MCF 10A (cell line): ENCODE measurements at regions not wholly inside any gene's neighbourhood (a gene's known extent, or its start where the extent isn't known, plus 50 kb on each side); places are given as distances from the start of the nearest gene placed in this dataset.
"Not testable (repeated sequence)": the region's sequence is repeated elsewhere in the genome, so short reads cannot be mapped to it uniquely, and the experiment has no call there.

Experiments used
- BruUV-seq: library from RNA; stranded (reverse); fragments of 400-500 nt; replicated peaks from 2 replicates; lab custom pipeline; 2021; lab: Mats Ljungman, UMichigan
- CTCF ChIA-PET: fragments of 300-600 bp; sonication (Branson Sonifier 250); formaldehyde crosslinking; extraction: SDS; loops from one replicate; lab custom pipeline; 2021; ENCODE audit warnings: antibody characterized with exemption, inconsistent platforms; lab: Yijun Ruan, JAX
- POLR2A ChIA-PET: fragments of 300-600, 350-650 bp; sonication (Branson Sonifier 250); formaldehyde crosslinking; extraction: SDS; loops from one replicate; lab custom pipeline; 2020; ENCODE audit warnings: antibody characterized with exemption, inconsistent platforms; lab: Yijun Ruan, JAX
- DNase-seq: peaks from one replicate; pipeline ENCODE4 v3.0.0-alpha.2; 2018; ENCODE audit not compliant: unreplicated experiment
- H3K27ac Mint-ChIP-seq: one replicate; pipeline ENCODE4 v1.8.0; 2022; ENCODE audit warnings: mild to moderate bottlenecking, low read depth, mixed read lengths; ENCODE audit not compliant: unreplicated experiment
- H3K27me3 Mint-ChIP-seq: one replicate; pipeline ENCODE4 v1.8.0; 2022; ENCODE audit warnings: mixed read lengths; ENCODE audit not compliant: insufficient read depth, unreplicated experiment
- H3K36me3 Mint-ChIP-seq: one replicate; pipeline ENCODE4 v1.8.0; 2022; ENCODE audit warnings: mild to moderate bottlenecking, moderate library complexity, mixed read lengths; ENCODE audit not compliant: insufficient read depth, unreplicated experiment
- H3K4me1 Mint-ChIP-seq: one replicate; pipeline ENCODE4 v1.8.0; 2022; ENCODE audit warnings: mixed read lengths; ENCODE audit not compliant: insufficient read depth, unreplicated experiment
- H3K4me3 Mint-ChIP-seq: one replicate; pipeline ENCODE4 v1.8.0; 2022; ENCODE audit warnings: mild to moderate bottlenecking, moderate library complexity, mixed read lengths; ENCODE audit not compliant: unreplicated experiment
- H3K9me3 Mint-ChIP-seq: one replicate; pipeline ENCODE4 v1.8.0; 2022; ENCODE audit warnings: mixed read lengths; ENCODE audit not compliant: unreplicated experiment
- CTCF ChIP-seq: fragments of 200-600 bp; IDR thresholded peaks from one replicate; pipeline ENCODE4 v1.8.0; 2022; ENCODE audit warnings: antibody characterized with exemption, mild to moderate bottlenecking; ENCODE audit not compliant: unreplicated experiment
- intact Hi-C: fragments of 100-400 bp; cut with micrococcal nuclease; formaldehyde crosslinking; loops from 2 replicates; pipeline ENCODE4 v1.14.1; 2022

GRCh38 chr3:87549208-87549607, 272.8 kb upstream of the POU1F1 start:
- TF ChIP-seq CTCF = no peak
- no TSS peak for BruUV-seq
- Mint-ChIP-seq H3K36me3 (no peaks in the 10 kb centered on the region), H3K27ac (no peak overlapping the region), H3K27me3 (no peaks in the 10 kb centered on the region), H3K4me3 (no peak overlapping the region), H3K9me3 (peaks cover 7% of the 10 kb centered on the region), H3K4me1 (peaks cover 6% of the 10 kb centered on the region)
- intact Hi-C loops = no loop called here
- DNase-seq = no peak
- CTCF ChIA-PET = interaction anchor here (1.2 kb wide), 1 partner anchor 455 kb away, joined by 3 read pairs; no protein-coding TSS in a partner anchor
- POLR2A ChIA-PET = no interaction called here

GRCh38 chr3:87548271-87548670, 271.9 kb upstream of the POU1F1 start:
- ChIA-PET CTCF (interaction anchor here (0.7 to 1.2 kb wide), 2 partner anchors 456 to 1059 kb away, joined by 3 read pairs; no protein-coding TSS in a partner anchor), POLR2A (no interaction called here)
- Mint-ChIP-seq H3K4me1 (peaks cover 6% of the 10 kb centered on the region), H3K27me3 (no peaks in the 10 kb centered on the region), H3K27ac (no peak overlapping the region), H3K36me3 (no peaks in the 10 kb centered on the region), H3K4me3 (no peak overlapping the region), H3K9me3 (peaks cover 7% of the 10 kb centered on the region)
- intact Hi-C loops = no loop called here
- no TSS peak for BruUV-seq
- DNase-seq = no peak
- TF ChIP-seq CTCF = no peak

- BruUV-seq = no TSS peak
- peaks cover 6% of the 10 kb centered on the region for H3K4me1 Mint-ChIP-seq
- POLR2A ChIA-PET = no interaction called here
- H3K9me3 Mint-ChIP-seq = peaks cover 7% of the 10 kb centered on the region
- H3K36me3 Mint-ChIP-seq = no peaks in the 10 kb centered on the region
- CTCF ChIA-PET = interaction anchor here (0.8 kb wide), 1 partner anchor 19 kb away, joined by 3 read pairs; no protein-coding TSS in a partner anchor
- DNase-seq = peak; percentile 38
- no peak for TF ChIP-seq CTCF
- no peak overlapping the region for H3K4me3 Mint-ChIP-seq
- intact Hi-C loops = no loop called here
- H3K27me3 Mint-ChIP-seq = no peaks in the 10 kb centered on the region
- peak overlapping the region; percentile 82 for H3K27ac Mint-ChIP-seq
Measured at GRCh38 chr3:87546216-87546615, 269.8 kb upstream of the POU1F1 start.

- intact Hi-C loops, BruUV-seq, H3K27me3 Mint-ChIP-seq, DNase-seq, H3K4me3 Mint-ChIP-seq, H3K9me3 Mint-ChIP-seq, H3K36me3 Mint-ChIP-seq, H3K27ac Mint-ChIP-seq, H3K4me1 Mint-ChIP-seq, CTCF ChIA-PET, POLR2A ChIA-PET: not testable (repeated sequence)
Measured at GRCh38 chr3:87543408-87543807, 267.0 kb upstream of the POU1F1 start.
